NCI-H510A treated with DMSO at 0.1 percent for 48 hours (cell line): ENCODE measurements at regions not wholly inside any gene's neighbourhood (a gene's known extent, or its start where the extent isn't known, plus 50 kb on each side); places are given as distances from the start of the nearest gene placed in this dataset.
"Not testable (repeated sequence)": the region's sequence is repeated elsewhere in the genome, so short reads cannot be mapped to it uniquely, and the experiment has no call there.

ENCODE experiments used
- DNase-seq: peaks from one replicate; lab custom pipeline; 2025; lab: John Stamatoyannopoulos, UW

GRCh38 chr4:121616449-121616848 is 80.3 kb downstream of the ANXA5 start:
- DNase-seq: not testable (repeated sequence)

GRCh38 chr4:121614101-121614500 is 82.7 kb downstream of the ANXA5 start:
- DNase-seq: no peak

GRCh38 chr4:121599049-121599448 is 97.7 kb downstream of the ANXA5 start:
- no peak for DNase-seq

GRCh38 chr4:121597346-121597934 is 99.3 kb downstream of the ANXA5 start:
- no peak for DNase-seq

GRCh38 chr4:121594796-121595526 is 101.8 kb downstream of the ANXA5 start:
- DNase-seq: no peak

- no peak for DNase-seq
Measured at GRCh38 chr4:121593760-121594159, 103.0 kb downstream of the ANXA5 start.

GRCh38 chr4:121592257-121592656 is 104.5 kb downstream of the ANXA5 start:
- not testable (repeated sequence) for DNase-seq

GRCh38 chr4:121584836-121585235 is 111.9 kb downstream of the ANXA5 start:
- no peak for DNase-seq

GRCh38 chr4:121583396-121583795 is 113.4 kb downstream of the ANXA5 start:
- DNase-seq: no peak

- DNase-seq: no peak
Measured at GRCh38 chr4:121582296-121582695, 114.5 kb downstream of the ANXA5 start.

- DNase-seq: not testable (repeated sequence)
Measured at GRCh38 chr4:121575392-121575791, 121.4 kb downstream of the ANXA5 start.

- no peak for DNase-seq
Measured at GRCh38 chr4:121574618-121575017, 122.2 kb downstream of the ANXA5 start.

- DNase-seq: no peak
Measured at GRCh38 chr4:121567748-121568147, 129.0 kb downstream of the ANXA5 start.

- no peak for DNase-seq
Measured at GRCh38 chr4:121564840-121565375, 131.9 kb downstream of the ANXA5 start.

GRCh38 chr4:121562811-121563210 is 134.0 kb downstream of the ANXA5 start:
- no peak for DNase-seq

GRCh38 chr4:121555315-121556107 is 141.3 kb downstream of the ANXA5 start:
- no peak for DNase-seq

- no peak for DNase-seq
Measured at GRCh38 chr4:121554382-121554781, 142.4 kb downstream of the ANXA5 start.

- peak; percentile 7 for DNase-seq
Measured at GRCh38 chr4:121551881-121552280, 144.9 kb downstream of the ANXA5 start.

GRCh38 chr4:121551271-121551670 is 145.5 kb downstream of the ANXA5 start:
- no peak for DNase-seq

- no peak for DNase-seq
Measured at GRCh38 chr4:121541696-121542095, 155.1 kb downstream of the ANXA5 start.

- no peak for DNase-seq
Measured at GRCh38 chr4:121535351-121535750, 154.5 kb upstream of the QRFPR start.

GRCh38 chr4:121534187-121534586 is 153.4 kb upstream of the QRFPR start:
- no peak for DNase-seq

GRCh38 chr4:121526509-121526908 is 145.7 kb upstream of the QRFPR start:
- no peak for DNase-seq
